Esophagus mucosa (tissue), 1 donor: ENCODE measurements at regions not wholly inside any gene's neighbourhood (a gene's known extent, or its start where the extent isn't known, plus 50 kb on each side); places are given as distances from the start of the nearest gene placed in this dataset.
A peak's percentile ranks its signal among the peaks of the same experiment; 100 is the strongest.
"Not testable (repeated sequence)": the region's sequence is repeated elsewhere in the genome, so short reads cannot be mapped to it uniquely, and the experiment has no call there.

Experiments
- ATAC-seq: fragments of 200-7000 bp; cut with Tn5 transposase; one replicate; pipeline ENCODE4 v1.9.1; 2020
- donor health status: DM: yes; HTN: yes; CAD: no.

DNA sequence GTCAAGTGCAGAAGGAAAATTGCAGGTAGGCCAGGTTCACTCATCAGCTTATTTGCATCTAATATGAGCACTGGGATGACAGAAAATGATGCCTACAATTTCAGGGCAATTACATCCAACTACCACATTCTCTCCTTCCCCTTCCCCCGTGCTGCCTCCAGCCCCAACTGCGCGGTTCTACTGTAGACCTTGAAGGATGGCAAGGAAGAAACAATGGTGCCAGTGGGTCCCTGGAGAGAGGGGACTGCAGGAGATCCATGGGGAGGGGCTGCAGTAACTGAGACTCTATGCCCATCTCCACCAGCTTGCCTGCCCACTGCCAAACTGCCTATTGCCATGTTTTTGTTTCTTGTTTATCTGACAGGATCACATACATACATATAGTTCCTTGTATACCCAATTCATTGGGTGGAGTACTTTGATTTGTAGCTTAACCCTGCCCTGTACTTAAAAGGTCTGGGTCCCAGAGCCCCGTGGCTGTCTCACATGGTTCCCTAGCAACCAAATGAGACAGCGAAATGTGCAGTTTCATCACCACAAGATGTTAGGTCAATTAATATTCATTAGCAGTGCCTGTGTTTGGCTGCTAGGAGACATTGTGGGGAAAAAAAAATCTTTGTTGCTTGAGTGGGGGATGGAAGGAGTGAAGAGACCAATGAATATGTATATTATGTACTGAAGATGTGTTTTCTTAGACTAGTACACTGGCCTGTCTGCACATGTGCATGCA is 253.5 kb upstream of the PLET1 start:
- no peak for ATAC-seq

GRCh38 chr11:112516261-112516660 is 255.6 kb upstream of the PLET1 start:
- ATAC-seq, result no peak

DNA sequence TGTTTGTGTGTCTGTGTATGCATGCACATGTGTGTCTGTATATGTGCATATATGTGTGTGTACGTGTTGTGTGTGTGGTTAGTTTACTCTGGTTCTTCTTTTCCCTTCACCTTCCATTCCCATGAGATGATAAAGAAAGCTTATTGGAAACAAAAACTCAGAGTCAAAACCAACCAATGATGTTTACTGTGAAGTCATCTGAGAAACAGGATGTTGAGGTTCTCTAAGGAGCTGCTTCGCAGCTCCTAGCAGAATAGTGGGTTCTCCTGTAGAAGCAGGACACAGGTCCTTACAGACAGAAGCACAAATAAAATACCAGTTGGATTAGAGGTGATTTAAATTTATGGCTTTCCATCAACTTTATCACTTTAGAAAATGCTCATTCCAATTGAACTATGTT is 256.1 kb upstream of the PLET1 start:
- ATAC-seq, result no peak

- no peak for ATAC-seq
Observed at GRCh38 chr11:112518371-112518770, 257.7 kb upstream of the PLET1 start.

DNA sequence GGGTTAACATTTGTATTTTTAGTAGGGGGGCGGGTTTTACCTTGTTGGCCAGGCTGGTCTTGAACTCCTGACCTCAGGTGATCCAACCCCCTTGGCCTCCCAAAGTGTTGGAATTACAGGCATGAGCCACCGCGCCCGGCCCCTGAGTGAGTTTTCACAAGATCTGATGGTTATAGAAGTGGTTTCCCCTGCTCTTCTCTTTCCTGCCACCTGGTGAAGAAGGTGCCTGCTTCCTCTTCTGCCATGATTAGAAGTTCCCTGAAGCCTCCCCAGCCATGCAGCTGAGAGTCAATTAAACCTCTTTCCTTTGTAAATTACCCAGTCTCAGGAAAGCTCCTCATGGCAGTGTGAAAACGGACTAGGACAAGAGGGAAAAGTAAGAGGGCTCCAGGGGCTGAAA is 259.1 kb upstream of the PLET1 start:
- no peak for ATAC-seq

GRCh38 chr11:112520354-112520753 is 259.7 kb upstream of the PLET1 start:
- no peak for ATAC-seq

DNA sequence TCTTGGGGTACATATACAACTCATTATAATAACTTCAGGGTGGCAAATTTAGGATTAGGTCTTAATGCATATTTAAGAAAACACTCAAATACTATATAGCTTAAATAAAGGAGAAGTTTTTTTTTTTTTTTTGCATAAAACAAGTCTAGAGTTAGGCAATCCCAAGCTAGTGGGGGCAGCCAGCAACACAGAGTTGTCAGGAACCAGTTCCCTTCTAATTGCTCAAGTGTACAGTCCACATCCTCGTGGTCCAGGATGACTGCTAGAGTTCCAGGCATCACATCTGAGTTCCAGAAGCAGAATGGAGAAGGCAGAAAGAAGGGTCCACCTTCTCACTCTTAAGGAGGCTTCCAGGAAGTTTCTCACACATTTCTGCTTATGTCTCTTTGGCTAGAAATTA is 261.9 kb upstream of the PLET1 start:
- ATAC-seq, result no peak

DNA sequence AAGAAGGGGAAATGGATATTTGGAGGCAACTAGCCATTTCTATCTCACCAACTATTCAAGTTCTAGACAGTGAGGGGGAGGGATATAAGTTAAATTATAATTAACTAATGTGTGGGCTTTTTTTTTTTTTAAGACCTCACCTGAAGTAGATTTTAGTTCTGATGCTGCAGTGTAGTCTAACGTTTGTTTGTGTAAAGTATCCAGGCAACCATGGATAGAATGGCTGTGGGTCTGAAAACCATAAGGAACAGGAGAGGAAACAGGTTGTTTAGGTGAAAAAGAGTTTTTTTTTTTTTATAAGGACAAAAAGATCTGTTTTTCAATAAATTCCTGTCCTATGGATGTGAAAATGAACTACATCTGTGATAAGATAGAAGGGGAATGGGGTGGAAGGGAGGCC is 262.4 kb upstream of the PLET1 start:
- no peak for ATAC-seq

DNA sequence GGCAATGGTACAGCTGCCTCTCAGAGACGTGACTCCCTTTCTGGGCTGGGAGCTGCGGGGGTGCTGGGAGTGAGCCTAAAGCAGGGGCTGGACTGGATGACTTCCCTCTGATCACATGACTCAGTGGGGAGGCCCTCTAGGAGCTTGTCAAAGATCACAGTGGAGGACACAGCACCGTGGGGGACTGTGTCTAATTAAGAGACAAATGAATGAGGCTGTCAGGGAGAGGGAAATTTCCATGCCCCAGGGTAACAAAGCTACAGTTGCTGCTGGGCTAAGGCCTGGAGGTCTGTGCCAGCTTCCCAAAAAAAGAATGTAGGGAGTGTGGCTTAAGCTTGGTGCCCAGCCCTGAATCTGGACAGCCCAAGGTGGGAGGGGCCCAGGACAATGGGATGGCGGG is 262.8 kb upstream of the PLET1 start:
- ATAC-seq, result no peak

DNA sequence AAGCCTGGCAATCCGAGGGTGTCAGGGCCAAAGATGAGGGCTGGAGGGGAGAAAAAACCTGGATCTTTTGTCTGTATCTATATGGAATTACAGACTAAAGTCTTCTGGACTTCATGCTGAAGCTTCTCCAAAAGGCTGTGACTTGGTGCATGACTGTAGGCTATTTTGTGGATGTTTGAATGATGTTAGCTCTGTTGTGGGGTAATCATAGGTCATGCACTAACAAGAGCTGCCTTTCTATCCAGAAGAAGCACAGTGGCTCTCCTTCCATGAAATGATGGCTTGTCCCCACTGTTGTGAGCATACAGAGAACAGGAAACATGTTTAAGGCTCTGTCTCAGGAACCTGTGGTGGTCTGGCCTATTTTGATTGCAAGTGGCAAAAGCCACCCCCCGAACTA is 263.3 kb upstream of the PLET1 start:
- ATAC-seq, result no peak

DNA sequence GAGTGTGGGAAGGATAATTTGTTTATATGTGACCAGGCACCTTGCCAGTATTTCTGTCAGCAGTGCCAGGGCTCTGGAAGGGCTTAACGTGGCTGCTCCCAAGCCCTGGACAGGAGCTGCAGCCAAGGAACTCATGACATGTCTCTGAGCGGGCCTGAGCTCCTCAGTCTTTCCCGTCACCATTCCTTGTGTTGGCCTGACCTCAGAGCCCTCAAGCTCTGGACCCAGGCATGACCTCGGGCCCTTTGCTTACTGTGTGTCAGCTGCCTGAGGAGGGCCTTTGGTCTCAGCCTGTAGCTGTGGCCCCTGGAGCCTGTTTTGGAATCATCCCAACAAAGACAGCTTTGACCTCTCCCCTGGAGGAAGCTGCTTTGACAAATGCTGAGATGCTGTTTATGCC is 264.1 kb upstream of the PLET1 start:
- ATAC-seq, result peak; percentile 5

- peak; percentile 72 for ATAC-seq
Observed at GRCh38 chr11:112525270-112525669, 264.6 kb upstream of the PLET1 start.

GRCh38 chr11:112525844-112526590 is 265.4 kb upstream of the PLET1 start:
- no peak for ATAC-seq

DNA sequence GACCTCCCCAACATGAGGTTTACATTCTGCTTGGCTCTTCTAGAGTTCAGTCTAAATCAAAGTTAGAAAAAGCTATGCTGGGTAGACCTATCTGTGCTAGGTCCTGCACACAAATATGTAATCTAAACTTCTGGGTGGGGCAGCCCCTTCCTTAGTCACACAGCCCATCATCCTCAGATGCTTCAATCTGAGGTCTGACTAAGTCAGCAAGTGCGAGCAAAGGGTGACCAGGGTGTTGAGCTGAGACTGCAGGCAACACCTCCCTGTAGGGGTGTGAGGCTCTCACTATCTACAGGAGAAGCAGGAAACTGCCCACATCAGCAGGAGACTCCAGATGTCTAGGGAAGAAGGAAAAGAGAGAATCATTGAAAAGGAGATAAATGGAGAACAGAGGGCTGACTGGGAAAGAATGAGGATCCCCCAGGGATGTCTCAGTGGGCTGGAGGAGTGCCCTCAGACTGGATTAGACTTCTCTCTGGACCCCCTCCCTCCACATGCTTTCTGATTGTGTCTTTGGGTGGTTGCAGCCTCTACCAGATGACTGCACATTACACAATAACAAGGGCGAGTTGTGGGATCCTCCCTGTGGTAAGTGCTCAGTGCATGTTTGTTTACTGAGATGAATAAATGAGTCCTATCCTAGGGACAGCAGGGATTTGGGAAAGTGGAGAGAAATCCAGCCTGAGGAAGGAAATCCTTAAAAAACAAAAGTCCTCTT is 266.2 kb upstream of the PLET1 start:
- peak; percentile 40 for ATAC-seq

- no peak for ATAC-seq
Observed at GRCh38 chr11:112529071-112529470, 268.4 kb upstream of the PLET1 start.

DNA sequence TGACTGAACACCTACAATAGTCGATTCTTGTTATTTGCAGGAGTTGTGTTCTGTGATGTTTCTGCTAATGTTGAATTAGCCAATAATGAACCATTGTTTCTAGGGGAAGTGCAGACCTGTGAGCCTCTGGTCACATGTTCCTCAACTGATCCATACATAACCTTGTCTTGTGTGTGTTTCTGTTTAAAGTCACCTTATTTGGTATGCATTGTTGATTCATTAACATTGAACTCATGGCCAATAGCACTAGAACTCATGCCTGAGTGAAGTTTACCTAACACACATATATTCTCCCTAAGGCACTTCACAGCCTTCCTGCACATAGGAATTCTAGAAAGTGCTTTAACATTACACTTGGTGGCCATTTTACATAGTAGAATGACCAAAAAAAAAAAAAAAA is 271.8 kb upstream of the PLET1 start:
- no peak for ATAC-seq

- ATAC-seq, result no peak
Observed at GRCh38 chr11:112533682-112534081, 273.0 kb upstream of the PLET1 start.

- ATAC-seq, result no peak
Observed at GRCh38 chr11:112534208-112534607, 273.5 kb upstream of the PLET1 start.

- ATAC-seq, result no peak
Observed at GRCh38 chr11:112537026-112537425, 276.4 kb upstream of the PLET1 start.

DNA sequence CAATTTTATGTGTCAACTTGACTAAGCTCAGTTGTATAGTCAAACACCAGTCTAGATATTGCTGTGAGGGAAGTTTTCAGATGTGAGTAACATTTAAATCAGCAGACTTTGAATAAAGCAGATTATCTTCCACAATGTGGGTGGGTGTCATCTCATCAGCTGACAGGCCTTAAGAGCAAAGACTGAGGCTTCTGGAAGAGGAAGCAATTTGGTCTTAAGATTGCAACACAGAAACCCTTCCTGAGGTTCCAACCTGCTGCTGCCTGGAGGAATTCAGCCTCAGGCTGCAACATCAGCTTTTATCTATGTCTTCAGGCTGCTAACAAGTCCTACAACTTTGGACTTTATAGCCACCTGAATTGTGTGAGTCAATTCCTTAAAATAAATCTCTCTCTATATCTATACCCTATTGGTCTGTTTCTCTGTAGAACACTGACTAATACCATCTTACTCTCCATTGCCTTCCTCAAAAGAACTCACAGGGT is 277.2 kb upstream of the PLET1 start:
- peak; percentile 86 for ATAC-seq

DNA sequence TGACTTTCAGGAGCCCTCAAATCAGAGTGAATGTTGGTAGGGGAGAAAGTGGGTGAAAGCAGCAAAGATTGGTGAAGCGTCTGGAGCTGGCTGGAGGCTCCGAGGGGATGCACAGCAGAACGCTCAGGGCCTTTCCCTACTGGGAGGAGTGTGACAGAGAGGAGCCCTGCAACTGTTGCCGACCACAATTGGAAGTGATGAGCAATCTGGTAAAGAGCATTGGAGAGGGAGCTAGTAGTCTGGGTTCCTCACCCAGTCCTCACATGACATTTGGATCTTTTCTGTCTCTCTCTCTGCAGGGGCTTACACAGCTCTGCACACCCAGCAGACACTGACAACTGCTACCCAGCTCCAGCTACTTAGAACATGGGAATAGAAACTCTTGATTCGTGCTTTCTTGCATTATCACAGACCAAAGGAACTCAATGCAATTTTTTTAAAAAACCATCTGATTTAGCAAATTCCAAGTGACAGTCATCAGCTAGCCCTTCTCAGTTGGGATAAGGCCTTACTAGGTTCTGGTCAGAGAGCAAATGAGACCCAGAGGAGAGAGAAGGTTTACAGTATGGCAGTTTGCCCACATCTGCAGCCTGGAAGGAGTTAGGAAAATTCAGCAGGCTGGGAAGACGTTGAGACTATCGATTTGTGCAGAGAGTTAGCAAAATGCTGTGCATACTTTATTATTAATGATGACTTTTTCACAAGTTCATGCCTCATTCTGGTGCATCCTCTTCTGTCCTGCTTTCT is 278.0 kb upstream of the PLET1 start:
- ATAC-seq, result no peak

- ATAC-seq, result not testable (repeated sequence)
Observed at GRCh38 chr11:112539281-112539555, 278.6 kb upstream of the PLET1 start.

DNA sequence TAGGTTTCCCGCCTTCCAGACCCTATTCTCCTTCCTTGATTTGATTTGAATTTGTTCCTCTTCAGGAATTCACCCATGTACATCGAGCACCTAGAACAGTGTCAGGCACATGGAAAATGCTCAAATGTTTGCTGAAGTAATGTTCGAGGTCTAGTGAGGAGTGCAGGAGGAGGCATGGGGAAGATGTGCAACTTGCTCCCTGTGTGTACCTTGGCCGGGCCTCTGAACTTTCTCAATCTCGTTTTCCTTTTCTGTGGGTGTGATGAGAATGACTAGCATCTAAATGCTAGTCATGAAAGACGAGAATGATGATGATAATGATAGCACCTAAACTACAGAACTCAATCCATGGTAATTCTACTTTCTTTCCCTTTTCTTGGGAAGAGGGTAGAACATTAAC is 279.1 kb upstream of the PLET1 start:
- no peak for ATAC-seq
